ENCODE measurements at regions not wholly inside any gene's neighbourhood (a gene's known extent, or its start where the extent isn't known, plus 50 kb on each side); places are given as distances from the start of the nearest gene placed in this dataset.
"Not testable (repeated sequence)": the region's sequence is repeated elsewhere in the genome, so short reads cannot be mapped to it uniquely, and the experiment has no call there.

DNA sequence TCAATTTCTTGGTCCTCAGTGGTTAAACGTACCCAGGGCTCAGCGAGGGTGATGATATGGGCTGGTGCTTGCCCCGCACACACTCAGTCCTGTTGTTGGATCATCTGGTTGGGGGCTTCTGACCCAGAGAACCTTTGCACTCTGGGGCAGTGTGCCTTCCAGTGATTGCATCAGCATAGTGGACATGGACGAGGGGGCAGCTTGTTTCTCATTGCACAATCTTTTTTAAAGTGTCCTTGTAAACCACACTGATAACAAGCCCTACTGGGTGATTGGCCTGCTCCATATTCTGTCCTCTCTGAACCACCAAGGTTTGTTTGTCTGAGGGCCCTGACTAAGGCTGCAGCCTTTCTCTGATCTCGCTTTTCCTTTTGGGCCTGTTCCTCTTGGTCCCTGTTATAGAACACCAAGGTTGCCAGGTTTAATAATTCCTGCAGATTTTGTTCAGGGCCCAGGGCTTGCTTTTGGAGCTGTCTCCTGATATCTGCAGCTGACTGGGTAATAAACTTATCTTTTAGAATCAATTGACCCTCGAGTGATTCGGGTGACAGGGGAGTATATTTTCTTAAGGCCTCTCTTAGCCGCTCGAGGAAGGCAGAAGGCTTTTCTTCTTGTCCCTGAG, 101.6 kb downstream of the SH3GLB1 start:
- H3K9me1 ChIP-seq (replicated peaks; ENCODE audit: control insufficient read depth, extremely low read depth, insufficient read depth, low read length); H3K4me3 ChIP-seq (replicated peaks in 1 of 3; ENCODE audit: insufficient read depth in 1 of 3, low read depth in 1 of 3, low read length in 3 of 3); H3K9ac ChIP-seq (replicated peaks; ENCODE audit: extremely low read depth, insufficient read depth, low read length); POLR2A ChIA-PET; CTCF ChIA-PET; H3K27ac ChIP-seq (ENCODE audit: insufficient read depth, low read depth, low read length); BruUV-seq (replicated peaks); intact Hi-C loops (cut with micrococcal nuclease); H3K79me2 ChIP-seq (ENCODE audit: control insufficient read depth, insufficient read depth, low read length); FAIRE-seq; H3K9me3 ChIP-seq (replicated peaks; ENCODE audit: control insufficient read depth, insufficient read depth, low read length); H2AFZ ChIP-seq (ENCODE audit: low read depth, low read length); dilution Hi-C loops (cut with MboI; ENCODE audit: extremely low pct_ligation_motif_present, low sequenced_read_pairs); H3K4me2 ChIP-seq (ENCODE audit: insufficient read depth, low read length); H3K27me3 ChIP-seq (ENCODE audit: control insufficient read depth in 2 of 2, insufficient read depth in 2 of 2, low read length in 2 of 2); DNase-seq (ENCODE audit: low read depth, low spot score); H3K36me3 ChIP-seq (ENCODE audit: control insufficient read depth in 2 of 2, extremely low read depth in 1 of 2, insufficient read depth in 2 of 2, low read length in 2 of 2); H3K4me1 ChIP-seq (ENCODE audit: control insufficient read depth, extremely low read depth, insufficient read depth, low read length); H4K20me1 ChIP-seq (replicated peaks; ENCODE audit: control insufficient read depth, extremely low read depth, insufficient read depth, low read length): not testable (repeated sequence)

DNA sequence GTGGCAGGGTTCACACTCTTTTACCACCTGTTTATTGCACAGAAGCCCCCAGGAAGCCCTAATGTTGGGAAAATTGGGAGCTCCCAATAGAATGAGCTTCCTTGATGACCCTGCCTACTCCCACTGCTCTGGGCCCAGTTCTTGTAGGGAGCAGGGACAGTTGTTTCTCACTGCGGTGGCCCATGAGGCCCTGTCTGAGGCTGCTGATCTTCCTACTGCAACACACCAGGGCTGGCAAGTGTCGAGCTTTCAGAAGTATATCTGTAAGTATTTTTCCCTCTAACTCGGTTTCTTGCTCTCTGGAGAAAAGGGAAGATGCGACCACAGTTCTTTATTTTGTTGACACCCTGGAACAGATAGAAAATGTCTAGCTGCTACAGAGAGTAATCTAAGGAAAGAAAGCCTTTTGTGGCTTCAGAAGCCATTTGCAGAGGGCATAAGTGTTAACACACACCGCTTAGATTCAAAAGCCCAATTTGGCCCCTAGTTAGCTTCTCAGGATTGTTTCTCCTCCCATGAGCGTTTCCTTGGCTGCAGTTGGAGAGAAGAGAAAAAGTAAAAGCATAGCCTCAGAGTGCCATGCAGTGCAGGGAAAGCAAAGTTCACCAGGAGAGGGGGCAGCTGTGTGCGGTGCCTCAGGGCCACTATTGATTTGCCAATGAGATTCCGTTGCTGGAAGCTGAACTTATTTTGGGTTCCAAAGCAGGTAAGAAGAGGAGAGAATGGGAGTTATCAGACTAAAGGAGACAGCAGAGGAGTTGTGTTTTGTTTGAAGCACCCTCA, 102.6 kb downstream of the SELENOF start:
- H3K4me1 ChIP-seq (ENCODE audit: control insufficient read depth, extremely low read depth, insufficient read depth, low read length) = no peaks in the 10 kb centered on the region
- H3K9ac ChIP-seq (replicated peaks; ENCODE audit: extremely low read depth, insufficient read depth, low read length) = no peak overlapping the region
- DNase-seq (ENCODE audit: low read depth, low spot score) (no peak), FAIRE-seq (no peak)
- no peaks in the 10 kb centered on the region for H3K36me3 ChIP-seq (ENCODE audit: control insufficient read depth in 2 of 2, extremely low read depth in 1 of 2, insufficient read depth in 2 of 2, low read length in 2 of 2)
- dilution Hi-C loops (cut with MboI; ENCODE audit: extremely low pct_ligation_motif_present, low sequenced_read_pairs) (no loop called here), intact Hi-C loops (cut with micrococcal nuclease) (no loop called here)
- no peak overlapping the region for H3K4me3 ChIP-seq (replicated peaks in 1 of 3; ENCODE audit: insufficient read depth in 1 of 3, low read depth in 1 of 3, low read length in 3 of 3)
- TF ChIP-seq FOS (IDR thresholded peaks at IDR 0.05; ENCODE audit: borderline replicate concordance, insufficient read depth, low read length) (no peak), EZH2 (IDR thresholded peaks at IDR 0.05; ENCODE audit: borderline replicate concordance, low read depth, low read length, severe bottlenecking) (no peak), MAX (IDR thresholded peaks at IDR 0.05; ENCODE audit: insufficient read depth, insufficient read length) (no peak), GATA2 (IDR thresholded peaks at IDR 0.05; ENCODE audit: insufficient read depth, insufficient read length, low read depth, low read length) (no peak), POLR2A (IDR thresholded peaks at IDR 0.05; ENCODE audit: low read depth, low read length) (no peak), CTCF (IDR thresholded peaks at IDR 0.05; ENCODE audit: extremely low read depth in 1 of 2, insufficient read depth in 1 of 2, low read depth in 1 of 2, low read length in 2 of 2) (no peak), JUN (IDR thresholded peaks at IDR 0.05; ENCODE audit: borderline replicate concordance, insufficient read depth, insufficient read length, low read depth) (no peak), POLR2AphosphoS5 (IDR thresholded peaks at IDR 0.05; ENCODE audit: insufficient read depth, low read depth, low read length) (no peak), MYC (IDR thresholded peaks at IDR 0.05; ENCODE audit: low read depth, low read length) (no peak)
- no peak overlapping the region for H3K4me2 ChIP-seq (ENCODE audit: insufficient read depth, low read length)
- H3K27ac ChIP-seq (ENCODE audit: insufficient read depth, low read depth, low read length) = no peak overlapping the region
- no peak overlapping the region for H2AFZ ChIP-seq (ENCODE audit: low read depth, low read length)
- BruUV-seq (replicated peaks) = no TSS peak
- H4K20me1 ChIP-seq (replicated peaks; ENCODE audit: control insufficient read depth, extremely low read depth, insufficient read depth, low read length) = no peaks in the 10 kb centered on the region
- H3K9me1 ChIP-seq (replicated peaks; ENCODE audit: control insufficient read depth, extremely low read depth, insufficient read depth, low read length) = no peaks in the 10 kb centered on the region
- H3K27me3 ChIP-seq (ENCODE audit: control insufficient read depth in 2 of 2, insufficient read depth in 2 of 2, low read length in 2 of 2) = no peaks in the 10 kb centered on the region
- H3K9me3 ChIP-seq (replicated peaks; ENCODE audit: control insufficient read depth, insufficient read depth, low read length) = no peaks in the 10 kb centered on the region
- ChIA-PET POLR2A (no interaction called here), CTCF (interaction anchor here (1.3 kb wide), 1 partner anchor 274 kb away, joined by 3 read pairs; no protein-coding TSS in a partner anchor)
- H3K79me2 ChIP-seq (ENCODE audit: control insufficient read depth, insufficient read depth, low read length) = no peaks in the 10 kb centered on the region
